Neural cell (in vitro differentiated cells): ENCODE measurements at regions not wholly inside any gene's neighbourhood (a gene's known extent, or its start where the extent isn't known, plus 50 kb on each side); places are given as distances from the start of the nearest gene placed in this dataset.

Experiments used
- H2AFZ ChIP-seq: fragments of 200-600, 300-800 bp; sonication (generic), shearing (Covaris generic); 2 replicates; pipeline ENCODE4 v1.6.0; 2014; ENCODE audit warnings: low read depth, mild to moderate bottlenecking, antibody characterized with exemption, low read length, moderate library complexity
- H3F3A ChIP-seq: fragments of 200-600 bp; shearing (Covaris generic); 2 replicates; pipeline ENCODE4 v1.6.1; 2016; ENCODE audit warnings: mild to moderate bottlenecking, moderate library complexity, mixed read lengths, antibody characterized with exemption, low read length; ENCODE audit not compliant: insufficient read depth, poor library complexity, severe bottlenecking
- H3K27ac ChIP-seq: fragments of 200-600, 300-800 bp; sonication (generic), shearing (Covaris generic); 2 replicates; pipeline ENCODE4 v1.5.1; 2014; ENCODE audit warnings: mild to moderate bottlenecking, low read length, moderate library complexity
- H3K27me3 ChIP-seq: fragments of 300-800, 200-600 bp; sonication (generic), shearing (Covaris generic); 2 replicates; pipeline ENCODE4 v1.6.0; 2014; ENCODE audit warnings: mild to moderate bottlenecking, low read depth, low read length, moderate library complexity; ENCODE audit not compliant: insufficient read depth
- H3K36me3 ChIP-seq: fragments of 300-800, 200-600 bp; sonication (generic), shearing (Covaris generic); 2 replicates; pipeline ENCODE4 v1.5.1; 2014; ENCODE audit warnings: mild to moderate bottlenecking, antibody characterized with exemption, low read length, moderate library complexity; ENCODE audit not compliant: insufficient read depth
- H3K4me2 ChIP-seq: fragments of 300-800, 200-600 bp; sonication (generic), shearing (Covaris generic); 2 replicates; pipeline ENCODE4 v1.6.0; 2014; ENCODE audit warnings: mild to moderate bottlenecking, low read length
- H3K4me3 ChIP-seq: fragments of 300-800, 200-600 bp; sonication (generic), shearing (Covaris generic); 2 replicates; pipeline ENCODE4 v1.5.1; 2014; ENCODE audit warnings: mild to moderate bottlenecking, low read length, moderate library complexity
- H3K79me2 ChIP-seq: fragments of 200-600 bp; shearing (Covaris generic); replicated peaks from 2 replicates; pipeline ENCODE4 v1.6.0; 2014; ENCODE audit warnings: mild to moderate bottlenecking, low read length, moderate library complexity; ENCODE audit not compliant: insufficient read depth
- H3K9ac ChIP-seq: fragments of 300-800, 200-600 bp; sonication (generic), shearing (Covaris generic); 2 replicates; pipeline ENCODE4 v1.6.1; 2016; ENCODE audit warnings: mild to moderate bottlenecking, low read length, mixed read lengths
- H3K9me2 ChIP-seq: fragments of 200-600 bp; shearing (Covaris generic); 2 replicates; pipeline ENCODE4 v1.6.1; 2016; ENCODE audit warnings: mild to moderate bottlenecking, low read length, mixed read lengths; ENCODE audit not compliant: insufficient read depth
- H3K9me3 ChIP-seq: fragments of 200-600, 300-800 bp; sonication (generic), shearing (Covaris generic); 2 replicates; pipeline ENCODE4 v1.6.1; 2016; ENCODE audit warnings: mild to moderate bottlenecking, mixed run types, low read length, moderate library complexity, mixed read lengths
- H4K20me1 ChIP-seq: fragments of 200-600 bp; shearing (Covaris generic); 2 replicates; pipeline ENCODE4 v1.6.1; 2016; ENCODE audit warnings: mild to moderate bottlenecking, mixed run types; ENCODE audit not compliant: insufficient read depth
- EP300 ChIP-seq: fragments of 450-650 bp; conservative IDR thresholded peaks from 2 replicates; pipeline ENCODE4 v1.6.1; 2014; ENCODE audit warnings: antibody characterized with exemption, mild to moderate bottlenecking, moderate library complexity; ENCODE audit not compliant: poor library complexity, severe bottlenecking
- EZH2 ChIP-seq: fragments of 200-600, 300-800 bp; shearing (Covaris generic), sonication (generic); IDR thresholded peaks from 2 replicates; pipeline ENCODE4 v1.6.1; 2014; ENCODE audit warnings: antibody characterized with exemption, low read length, borderline replicate concordance, mild to moderate bottlenecking; ENCODE audit not compliant: insufficient read depth, poor library complexity, severe bottlenecking
- MXI1 ChIP-seq: fragments of 450-650 bp; conservative IDR thresholded peaks from 2 replicates; pipeline ENCODE4 v1.6.1; 2014; ENCODE audit warnings: antibody characterized with exemption, mild to moderate bottlenecking; ENCODE audit not compliant: poor library complexity, severe bottlenecking
- POLR2AphosphoS5 ChIP-seq: IDR thresholded peaks from 2 replicates; pipeline ENCODE4 v1.6.1; 2012
- RAD21 ChIP-seq: fragments of 450-650 bp; conservative IDR thresholded peaks from 2 replicates; pipeline ENCODE4 v1.6.1; 2014; ENCODE audit warnings: antibody characterized with exemption, mild to moderate bottlenecking, moderate library complexity
- SMC3 ChIP-seq: fragments of 450-650 bp; conservative IDR thresholded peaks from 2 replicates; pipeline ENCODE4 v1.6.1; 2014; ENCODE audit warnings: antibody characterized with exemption, mild to moderate bottlenecking, moderate library complexity; ENCODE audit not compliant: poor library complexity
- TAF1 ChIP-seq: IDR thresholded peaks from 2 replicates; pipeline ENCODE4 v1.6.1; 2012; ENCODE audit warnings: low read depth
- TF ChIP-seq, protein P1 (sequence below): IDR thresholded peaks from 2 replicates; pipeline ENCODE4 v1.6.1; 2012; ENCODE audit warnings: borderline replicate concordance
- TF ChIP-seq, protein P2 (sequence below): fragments of 450-650 bp; IDR thresholded peaks from 2 replicates; pipeline ENCODE4 v1.5.1; 2014; ENCODE audit warnings: antibody characterized with exemption, mild to moderate bottlenecking, moderate library complexity; ENCODE audit not compliant: poor library complexity, severe bottlenecking

DNA sequence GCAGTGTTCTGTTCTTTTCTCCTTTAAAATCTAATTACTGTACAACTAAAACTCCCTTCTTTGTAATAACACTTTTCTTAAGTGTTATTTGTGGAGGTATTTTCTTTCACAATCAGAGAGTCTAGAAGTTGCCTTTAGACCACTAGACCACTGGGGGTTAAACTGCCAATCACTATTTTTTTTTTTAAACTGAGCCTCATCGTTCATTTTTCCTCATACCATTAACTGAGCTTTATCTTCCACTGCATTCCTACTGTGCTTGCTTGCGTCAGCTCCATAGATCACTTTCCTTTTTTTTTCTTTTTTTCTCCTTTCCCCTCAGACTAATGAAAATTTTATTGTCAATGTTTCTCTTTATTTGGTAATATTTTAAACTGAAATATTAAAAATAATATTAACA, 310.6 kb downstream of the PDHA2 start:
- no peaks in the 10 kb centered on the region for H4K20me1 ChIP-seq
- no peak overlapping the region for H3K9ac ChIP-seq
- H3K79me2 ChIP-seq: no peaks in the 10 kb centered on the region
- no peak overlapping the region for H3K4me3 ChIP-seq
- no peaks in the 10 kb centered on the region for H3K27me3 ChIP-seq
- H3K9me3 ChIP-seq: no peaks in the 10 kb centered on the region
- H3K9me2 ChIP-seq: no peaks in the 10 kb centered on the region
- H3K27ac ChIP-seq: no peak overlapping the region
- H3F3A ChIP-seq: no peaks in the 10 kb centered on the region
- no peak overlapping the region for H2AFZ ChIP-seq
- H3K36me3 ChIP-seq: no peaks in the 10 kb centered on the region
- TF ChIP-seq, protein P1, sequence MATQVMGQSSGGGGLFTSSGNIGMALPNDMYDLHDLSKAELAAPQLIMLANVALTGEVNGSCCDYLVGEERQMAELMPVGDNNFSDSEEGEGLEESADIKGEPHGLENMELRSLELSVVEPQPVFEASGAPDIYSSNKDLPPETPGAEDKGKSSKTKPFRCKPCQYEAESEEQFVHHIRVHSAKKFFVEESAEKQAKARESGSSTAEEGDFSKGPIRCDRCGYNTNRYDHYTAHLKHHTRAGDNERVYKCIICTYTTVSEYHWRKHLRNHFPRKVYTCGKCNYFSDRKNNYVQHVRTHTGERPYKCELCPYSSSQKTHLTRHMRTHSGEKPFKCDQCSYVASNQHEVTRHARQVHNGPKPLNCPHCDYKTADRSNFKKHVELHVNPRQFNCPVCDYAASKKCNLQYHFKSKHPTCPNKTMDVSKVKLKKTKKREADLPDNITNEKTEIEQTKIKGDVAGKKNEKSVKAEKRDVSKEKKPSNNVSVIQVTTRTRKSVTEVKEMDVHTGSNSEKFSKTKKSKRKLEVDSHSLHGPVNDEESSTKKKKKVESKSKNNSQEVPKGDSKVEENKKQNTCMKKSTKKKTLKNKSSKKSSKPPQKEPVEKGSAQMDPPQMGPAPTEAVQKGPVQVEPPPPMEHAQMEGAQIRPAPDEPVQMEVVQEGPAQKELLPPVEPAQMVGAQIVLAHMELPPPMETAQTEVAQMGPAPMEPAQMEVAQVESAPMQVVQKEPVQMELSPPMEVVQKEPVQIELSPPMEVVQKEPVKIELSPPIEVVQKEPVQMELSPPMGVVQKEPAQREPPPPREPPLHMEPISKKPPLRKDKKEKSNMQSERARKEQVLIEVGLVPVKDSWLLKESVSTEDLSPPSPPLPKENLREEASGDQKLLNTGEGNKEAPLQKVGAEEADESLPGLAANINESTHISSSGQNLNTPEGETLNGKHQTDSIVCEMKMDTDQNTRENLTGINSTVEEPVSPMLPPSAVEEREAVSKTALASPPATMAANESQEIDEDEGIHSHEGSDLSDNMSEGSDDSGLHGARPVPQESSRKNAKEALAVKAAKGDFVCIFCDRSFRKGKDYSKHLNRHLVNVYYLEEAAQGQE: no peak
- TF ChIP-seq MXI1: no peak
- TF ChIP-seq, protein P2, sequence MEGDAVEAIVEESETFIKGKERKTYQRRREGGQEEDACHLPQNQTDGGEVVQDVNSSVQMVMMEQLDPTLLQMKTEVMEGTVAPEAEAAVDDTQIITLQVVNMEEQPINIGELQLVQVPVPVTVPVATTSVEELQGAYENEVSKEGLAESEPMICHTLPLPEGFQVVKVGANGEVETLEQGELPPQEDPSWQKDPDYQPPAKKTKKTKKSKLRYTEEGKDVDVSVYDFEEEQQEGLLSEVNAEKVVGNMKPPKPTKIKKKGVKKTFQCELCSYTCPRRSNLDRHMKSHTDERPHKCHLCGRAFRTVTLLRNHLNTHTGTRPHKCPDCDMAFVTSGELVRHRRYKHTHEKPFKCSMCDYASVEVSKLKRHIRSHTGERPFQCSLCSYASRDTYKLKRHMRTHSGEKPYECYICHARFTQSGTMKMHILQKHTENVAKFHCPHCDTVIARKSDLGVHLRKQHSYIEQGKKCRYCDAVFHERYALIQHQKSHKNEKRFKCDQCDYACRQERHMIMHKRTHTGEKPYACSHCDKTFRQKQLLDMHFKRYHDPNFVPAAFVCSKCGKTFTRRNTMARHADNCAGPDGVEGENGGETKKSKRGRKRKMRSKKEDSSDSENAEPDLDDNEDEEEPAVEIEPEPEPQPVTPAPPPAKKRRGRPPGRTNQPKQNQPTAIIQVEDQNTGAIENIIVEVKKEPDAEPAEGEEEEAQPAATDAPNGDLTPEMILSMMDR: no peak
- no peak for TF ChIP-seq POLR2AphosphoS5
- TF ChIP-seq SMC3: no peak
- no peak overlapping the region for H3K4me2 ChIP-seq

DNA sequence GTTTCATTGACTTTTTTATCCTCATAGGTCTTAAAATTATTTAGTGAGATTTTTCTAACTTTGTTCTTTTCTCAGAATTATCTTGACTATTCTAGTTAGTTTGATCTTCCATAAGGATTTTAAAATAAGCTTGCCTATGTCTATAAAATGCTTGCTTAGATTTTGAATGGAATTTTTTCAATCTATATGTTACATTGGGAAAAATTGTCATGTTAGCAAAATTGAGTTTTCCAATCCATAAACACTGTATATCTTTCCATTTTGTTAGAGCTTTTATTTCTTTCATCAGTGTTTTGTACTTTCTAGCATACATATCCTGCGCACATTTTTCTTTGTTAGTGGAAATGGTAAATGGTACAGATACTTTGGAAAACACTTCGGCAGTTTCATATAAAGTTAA, 312.9 kb downstream of the PDHA2 start:
- Histone ChIP-seq H2AFZ (no peak overlapping the region), H3K36me3 (no peaks in the 10 kb centered on the region), H3K4me2 (no peak overlapping the region), H3K27ac (no peak overlapping the region), H3K4me3 (no peak overlapping the region), H3K9me2 (no peaks in the 10 kb centered on the region), H3K79me2 (no peaks in the 10 kb centered on the region), H3F3A (no peaks in the 10 kb centered on the region), H3K27me3 (no peaks in the 10 kb centered on the region), H3K9ac (no peak overlapping the region), H3K9me3 (no peaks in the 10 kb centered on the region), H4K20me1 (no peaks in the 10 kb centered on the region)
- TF ChIP-seq POLR2AphosphoS5 (no peak), SMC3 (no peak), TAF1 (no peak), MXI1 (no peak), RAD21 (no peak), EZH2 (no peak), EP300 (no peak)
- TF ChIP-seq, protein P1: no peak
- TF ChIP-seq, protein P2: no peak
